Left cardiac atrium (tissue), 4 donors: ENCODE measurements at regions not wholly inside any gene's neighbourhood (a gene's known extent, or its start where the extent isn't known, plus 50 kb on each side); places are given as distances from the start of the nearest gene placed in this dataset.
A peak's percentile ranks its signal among the peaks of the same experiment; 100 is the strongest.

Experiments used
- ATAC-seq, 2 donors: fragments of 200-7000 bp; cut with Tn5 transposase; one replicate each; pipeline ENCODE4 v1.9.1; 2020; ENCODE audit warnings: mild to moderate bottlenecking in 2 of 2, moderate library complexity in 2 of 2
- DNase-seq: peaks from one replicate; pipeline ENCODE4 v3.0.0-alpha.2; 2020
- intact Hi-C, 2 donors: fragments of 100-400 bp; cut with DNase I; formaldehyde crosslinking; loops; one replicate each; pipeline versions ENCODE4 v1.14.1 to v1.15.1; 2022 to 2023
- donor health status: DM: no; HTN: yes; CAD: no.
- donor health status: DM: no; HTN: yes; CAD: no; lungs with severe emphysema.
- donor health status: DM: yes; HTN: yes; CAD: no.
- donor health status: Dilated cardiomyopathy.

GRCh38 chr10:3364768-3365480 is 192.3 kb upstream of the PITRM1 start:
- DNase-seq (no peak), ATAC-seq (no peak)
- intact Hi-C loops, result no loop called here

GRCh38 chr10:3363311-3364045 is 190.9 kb upstream of the PITRM1 start:
- DNase-seq (no peak), ATAC-seq (no peak)
- intact Hi-C loops, result no loop called here

DNA sequence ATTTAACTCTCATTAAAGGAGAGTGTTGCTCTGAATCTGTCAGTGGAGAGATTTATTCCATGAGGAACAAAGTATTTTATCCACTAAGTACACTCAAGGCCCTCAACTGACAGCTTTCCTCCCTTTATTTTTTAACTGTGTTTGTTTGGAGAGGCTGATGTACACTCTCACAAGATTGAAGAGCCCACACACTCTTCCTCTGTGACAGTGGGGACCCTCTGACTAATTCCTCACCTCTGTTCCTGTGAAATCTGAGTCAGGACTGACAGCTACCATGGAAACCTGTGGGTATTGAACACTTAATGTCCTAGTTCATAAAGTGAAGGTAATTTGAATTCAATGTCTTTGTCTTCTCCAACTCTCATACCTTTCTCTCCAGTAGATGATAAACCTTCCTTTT is 189.8 kb upstream of the PITRM1 start:
- intact Hi-C loops, result no loop called here
- DNase-seq (no peak), ATAC-seq (no peak)

DNA sequence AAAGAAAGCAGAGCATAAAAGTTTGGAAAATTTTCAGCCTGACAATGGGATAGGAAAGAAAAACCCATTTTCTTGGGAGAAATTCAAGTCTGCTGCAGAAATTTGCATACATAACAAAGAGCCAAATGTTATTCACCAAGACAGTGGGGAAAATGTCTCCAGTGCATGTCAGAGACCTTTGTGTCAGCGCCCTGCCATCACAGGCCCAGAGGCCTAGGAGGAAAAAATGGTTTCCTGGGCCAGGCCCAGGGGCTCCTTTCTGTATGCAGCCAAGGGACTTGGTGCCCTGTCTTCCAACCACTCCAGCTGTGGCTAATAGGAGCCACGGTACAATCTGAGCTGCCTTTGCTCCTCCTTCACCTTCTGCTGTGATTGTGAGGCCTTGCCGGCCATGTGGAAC is 189.1 kb upstream of the PITRM1 start:
- ATAC-seq (no peak), DNase-seq (no peak)
- intact Hi-C loops, result no loop called here

DNA sequence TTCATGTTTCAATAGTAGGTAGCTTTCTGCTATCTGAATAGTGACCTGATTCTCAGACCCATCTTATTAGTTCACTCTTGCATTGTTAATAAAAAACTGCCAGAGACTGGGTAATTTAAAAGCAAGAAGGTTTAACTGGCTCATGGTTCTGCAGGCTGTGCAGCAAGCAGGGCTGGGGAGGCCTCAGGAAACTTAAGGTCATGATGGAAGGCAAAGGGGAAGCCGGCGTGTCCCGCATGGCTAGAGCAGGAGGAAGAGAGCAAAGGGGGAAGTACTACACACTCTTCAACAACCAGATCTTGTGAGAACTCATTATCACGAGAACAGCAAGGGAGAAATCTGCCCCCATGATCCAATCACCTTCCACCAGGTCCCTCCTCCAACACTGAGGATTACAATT is 185.2 kb upstream of the PITRM1 start:
- intact Hi-C loops, result no loop called here
- no peak for ATAC-seq
- DNase-seq, result no peak

- intact Hi-C loops, result no loop called here
- DNase-seq, result no peak
- ATAC-seq, result no peak
Measured at GRCh38 chr10:3355536-3355935, 183.0 kb upstream of the PITRM1 start.

DNA sequence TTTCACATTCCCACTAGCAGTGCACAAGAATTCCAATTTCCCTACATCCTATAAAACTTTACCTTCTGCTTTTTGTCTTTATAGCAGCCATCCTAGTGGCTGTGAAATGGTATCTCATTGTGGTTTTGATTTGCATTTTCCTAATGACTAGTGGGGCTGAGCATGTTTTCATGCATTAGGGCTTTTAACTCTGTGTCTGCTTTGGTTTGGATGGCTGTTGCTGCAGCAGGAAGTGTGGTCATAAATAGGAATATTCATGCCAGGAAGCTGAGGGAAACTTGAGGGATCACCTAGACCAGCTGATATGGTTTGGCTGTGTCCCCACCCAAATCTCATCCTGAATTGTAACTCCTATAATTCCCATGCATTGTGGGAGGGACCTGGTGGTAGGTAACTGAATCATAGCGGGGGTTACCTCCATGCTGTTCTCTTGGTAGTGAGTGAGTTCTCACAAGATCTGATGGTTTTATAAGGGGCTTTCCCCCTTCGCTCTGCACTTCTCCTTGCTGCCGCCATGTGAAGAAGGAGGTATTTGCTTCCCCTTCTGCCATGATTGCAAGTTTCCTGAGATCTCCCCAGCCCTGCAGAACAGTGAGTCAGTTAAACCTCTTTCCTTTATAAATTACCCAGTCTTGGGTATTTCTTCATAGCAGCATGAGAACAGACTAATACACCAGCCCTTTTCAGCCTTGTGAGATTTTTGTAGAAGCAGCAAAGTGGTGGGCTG is 181.8 kb upstream of the PITRM1 start:
- ATAC-seq, result no peak
- no peak for DNase-seq
- intact Hi-C loops, result no loop called here

DNA sequence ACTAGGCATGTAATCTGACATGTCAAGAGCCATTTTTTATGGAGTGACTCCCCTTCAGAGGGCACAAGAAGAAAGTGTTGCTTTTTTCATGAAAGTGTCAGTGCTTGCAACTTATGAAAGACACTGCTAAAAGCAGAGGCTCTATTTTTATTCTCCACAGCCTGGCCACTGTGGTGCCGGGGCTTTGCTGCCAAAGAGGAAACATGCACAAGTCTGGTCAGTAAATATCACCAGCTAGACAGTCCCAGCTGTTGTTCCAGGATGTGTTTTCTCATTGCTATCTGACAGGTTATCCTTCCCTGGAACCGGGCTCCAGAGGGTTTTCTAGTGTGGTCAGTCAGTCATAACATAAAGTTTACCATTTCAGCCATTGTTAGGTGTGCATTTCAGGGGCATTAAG is 180.7 kb upstream of the PITRM1 start:
- DNase-seq, result no peak
- peak in 1 of 2 donors; percentile 67 for ATAC-seq
- intact Hi-C loops, result no loop called here

GRCh38 chr10:3350617-3351258 is 178.2 kb upstream of the PITRM1 start:
- ATAC-seq (no peak), DNase-seq (no peak)
- intact Hi-C loops, result no loop called here

GRCh38 chr10:3350205-3350604 is 177.6 kb upstream of the PITRM1 start:
- DNase-seq (no peak), ATAC-seq (no peak)
- intact Hi-C loops, result no loop called here

- intact Hi-C loops, result no loop called here
- ATAC-seq (no peak), DNase-seq (no peak)
Measured at GRCh38 chr10:3348564-3348963, 176.0 kb upstream of the PITRM1 start.

DNA sequence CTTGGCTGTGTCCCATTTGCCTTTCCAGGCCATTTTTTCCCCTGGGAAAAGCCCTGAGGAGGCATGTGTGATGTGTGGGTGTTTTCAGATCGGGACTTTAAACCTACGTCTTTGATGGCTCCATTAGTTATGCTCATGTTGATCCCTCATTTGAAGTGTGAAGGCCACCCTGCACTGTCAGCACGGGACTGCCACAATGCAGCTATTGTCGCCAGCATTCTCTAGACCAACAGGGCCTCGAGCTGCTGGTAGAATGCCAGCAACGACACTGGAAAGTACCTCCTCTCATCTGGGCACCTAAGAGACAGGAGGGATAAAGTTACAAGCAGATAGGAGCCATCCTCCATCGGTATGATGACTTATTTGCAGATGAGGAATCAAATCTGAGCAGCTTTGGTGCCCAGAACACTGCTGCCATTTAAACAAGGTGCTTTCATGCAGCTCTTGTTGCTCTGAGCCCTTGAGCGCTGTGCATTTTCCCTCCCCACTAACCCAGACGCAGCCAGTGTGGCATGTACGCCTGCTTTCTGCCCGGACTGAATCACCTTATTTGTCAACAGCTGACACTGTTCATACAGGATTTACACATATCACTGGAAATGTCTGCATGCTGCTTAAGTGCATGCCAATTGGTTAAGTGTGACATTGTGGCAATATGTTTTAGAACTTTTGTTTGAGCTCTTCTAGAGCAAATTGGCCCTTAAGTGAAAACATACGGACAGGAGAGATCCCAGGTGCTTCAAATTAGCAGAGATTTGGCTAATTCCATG is 175.0 kb upstream of the PITRM1 start:
- ATAC-seq (no peak), DNase-seq (no peak)
- intact Hi-C loops, result no loop called here

DNA sequence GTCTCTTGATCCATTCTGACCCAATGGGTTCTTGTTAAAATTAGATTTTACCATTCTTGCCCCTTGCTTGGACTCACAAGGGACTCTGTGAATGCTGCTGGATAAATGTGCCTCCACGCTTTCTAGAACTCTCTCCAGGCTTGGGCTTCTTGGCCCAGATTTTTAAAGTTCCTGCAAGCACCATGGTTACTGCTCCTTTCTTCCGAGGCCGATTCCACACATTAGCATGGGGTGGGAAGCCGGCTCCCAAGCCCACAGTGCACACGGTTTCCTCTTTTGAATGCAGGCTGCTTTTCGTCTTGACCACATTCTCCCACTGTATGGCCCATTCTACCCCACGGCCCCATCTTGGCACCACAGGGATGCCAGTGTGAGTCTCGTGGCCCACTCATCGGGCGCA is 174.3 kb upstream of the PITRM1 start:
- no peak for ATAC-seq

DNA sequence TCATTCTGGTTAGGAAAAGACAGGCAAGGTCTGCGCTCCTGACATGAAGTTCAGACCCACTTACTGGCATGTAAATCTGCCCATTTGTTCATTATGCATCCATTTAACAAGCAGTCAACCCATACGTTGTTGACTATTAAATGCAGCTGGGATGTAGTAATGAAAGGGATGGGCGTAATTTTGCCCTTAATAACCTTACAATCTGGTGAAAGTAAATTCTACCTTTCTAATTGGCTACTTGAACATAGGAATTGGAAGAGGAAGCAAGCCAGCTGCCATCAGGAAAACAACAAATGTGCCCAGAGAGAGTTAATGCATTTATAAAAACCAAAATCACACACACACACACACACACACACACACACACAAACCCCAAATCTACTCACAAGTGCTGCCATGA is 170.2 kb upstream of the PITRM1 start:
- DNase-seq (no peak), ATAC-seq (no peak)
- intact Hi-C loops, result no loop called here

More for the DNA sequence above, 174.3 kb upstream of the PITRM1 start:
- intact Hi-C loops, result no loop called here
- DNase-seq, result no peak

- DNase-seq, result no peak
- ATAC-seq, result no peak
- intact Hi-C loops, result no loop called here
Measured at GRCh38 chr10:3340127-3340730, 167.6 kb upstream of the PITRM1 start.

GRCh38 chr10:3339531-3339950 is 167.0 kb upstream of the PITRM1 start:
- no peak for DNase-seq

GRCh38 chr10:3339121-3339520 is 166.5 kb upstream of the PITRM1 start:
- no peak for ATAC-seq
- no peak for DNase-seq
- intact Hi-C loops, result no loop called here

More at GRCh38 chr10:3339531-3339950, 167.0 kb upstream of the PITRM1 start:
- intact Hi-C loops, result no loop called here
- no peak for ATAC-seq

- DNase-seq (no peak), ATAC-seq (no peak)
- intact Hi-C loops, result no loop called here
Measured at GRCh38 chr10:3337741-3338140, 165.2 kb upstream of the PITRM1 start.
